D341Med (cell line): ENCODE measurements at regions not wholly inside any gene's neighbourhood (a gene's known extent, or its start where the extent isn't known, plus 50 kb on each side); places are given as distances from the start of the nearest gene placed in this dataset.

Experiments
- DNase-seq: peaks from one replicate; pipeline ENCODE4 v3.0.0; 2012; ENCODE audit warnings: low spot score

- DNase-seq = no peak
Measured at GRCh38 chr12:22740656-22741355, 115.8 kb downstream of the ETNK1 start.

- DNase-seq = no peak
Measured at GRCh38 chr12:22743700-22744099, 118.7 kb downstream of the ETNK1 start.

- DNase-seq = no peak
Measured at GRCh38 chr12:22744197-22744596, 119.2 kb downstream of the ETNK1 start.

GRCh38 chr12:22746720-22747119 lies 121.7 kb downstream of the ETNK1 start:
- DNase-seq = no peak

GRCh38 chr12:22755629-22756028 lies 130.7 kb downstream of the ETNK1 start:
- no peak for DNase-seq

- DNase-seq = no peak
Measured at GRCh38 chr12:22759769-22760674, 135.1 kb downstream of the ETNK1 start.

GRCh38 chr12:22765421-22766130 lies 140.6 kb downstream of the ETNK1 start:
- DNase-seq = no peak

GRCh38 chr12:22766911-22767420 lies 142.0 kb downstream of the ETNK1 start:
- DNase-seq = no peak

- peak; percentile 15 for DNase-seq
Measured at GRCh38 chr12:22781339-22781738, 156.4 kb downstream of the ETNK1 start.

GRCh38 chr12:22787557-22787956 lies 162.6 kb downstream of the ETNK1 start:
- no peak for DNase-seq

- DNase-seq = no peak
Measured at GRCh38 chr12:22788913-22789312, 163.9 kb downstream of the ETNK1 start.

GRCh38 chr12:22792138-22792537 lies 167.2 kb downstream of the ETNK1 start:
- DNase-seq = no peak

GRCh38 chr12:22794017-22794416 lies 169.0 kb downstream of the ETNK1 start:
- no peak for DNase-seq

- no peak for DNase-seq
Measured at GRCh38 chr12:22796941-22797630, 172.1 kb downstream of the ETNK1 start.

GRCh38 chr12:22797701-22798100 lies 172.7 kb downstream of the ETNK1 start:
- DNase-seq = no peak

- DNase-seq = no peak
Measured at GRCh38 chr12:22798116-22798515, 173.1 kb downstream of the ETNK1 start.

GRCh38 chr12:22799503-22799902 lies 174.5 kb downstream of the ETNK1 start:
- no peak for DNase-seq

GRCh38 chr12:22800332-22800731 lies 175.4 kb downstream of the ETNK1 start:
- DNase-seq = no peak

GRCh38 chr12:22802883-22803630 lies 178.1 kb downstream of the ETNK1 start:
- no peak for DNase-seq

- DNase-seq = no peak
Measured at GRCh38 chr12:22803725-22804124, 178.8 kb downstream of the ETNK1 start.

- DNase-seq = no peak
Measured at GRCh38 chr12:22808860-22809259, 183.9 kb downstream of the ETNK1 start.
